PC-9 (cell line): ENCODE measurements at regions not wholly inside any gene's neighbourhood (a gene's known extent, or its start where the extent isn't known, plus 50 kb on each side); places are given as distances from the start of the nearest gene placed in this dataset.
A peak's percentile ranks its signal among the peaks of the same experiment; 100 is the strongest.

Experiments used
- BruUV-seq: library from RNA; stranded (reverse); fragments of 400-500 nt; replicated peaks from 2 replicates; lab custom pipeline; 2021; lab: Mats Ljungman, UMichigan
- CTCF ChIA-PET: fragments of 300-600 bp; sonication (Branson Sonifier 250); formaldehyde crosslinking; loops from one replicate; lab custom pipeline; 2022; ENCODE audit warnings: antibody characterized with exemption; lab: Charles Lee
- POLR2A ChIA-PET: fragments of 300-600 bp; sonication (Branson Sonifier 250); formaldehyde crosslinking; loops from one replicate; lab custom pipeline; 2022; ENCODE audit warnings: antibody characterized with exemption; ENCODE audit not compliant: unreplicated experiment; lab: Charles Lee
- DNase-seq, 2 experiments: peaks; one replicate each; pipeline versions ENCODE4 v3.0.0 to v3.0.0-alpha.2; 2015 to 2022; ENCODE audit warnings: mixed read lengths in 1 of 2
- H2AFZ ChIP-seq: fragments of 200-600 bp; sonication (generic); 2 replicates; pipeline ENCODE4 v1.8.1; 2017; ENCODE audit warnings: antibody characterized with exemption
- H3F3A ChIP-seq: fragments of 200-600 bp; sonication (generic); 2 replicates; pipeline ENCODE4 v1.8.1; 2017; ENCODE audit warnings: antibody characterized with exemption, mild to moderate bottlenecking, low read depth; ENCODE audit not compliant: insufficient read depth
- H3K27ac ChIP-seq: fragments of 200-600 bp; sonication (generic); 2 replicates; pipeline ENCODE4 v1.6.1; 2016; ENCODE audit warnings: mixed run types
- H3K27me3 ChIP-seq: fragments of 200-600 bp; sonication (generic); 2 replicates; pipeline ENCODE4 v1.6.1; 2016; ENCODE audit warnings: low read depth, mixed run types; ENCODE audit not compliant: insufficient read depth
- H3K36me3 ChIP-seq: fragments of 200-600 bp; sonication (generic); 2 replicates; pipeline ENCODE4 v1.6.1; 2016; ENCODE audit warnings: low read depth, mixed run types
- H3K4me1 ChIP-seq: fragments of 200-600 bp; sonication (generic); replicated peaks from 2 replicates; pipeline ENCODE4 v1.6.1; 2016; ENCODE audit warnings: mixed run types; ENCODE audit not compliant: insufficient read depth
- H3K4me2 ChIP-seq: fragments of 200-600 bp; sonication (generic); 2 replicates; pipeline ENCODE4 v1.6.1; 2017; ENCODE audit warnings: mixed run types
- H3K4me3 ChIP-seq: fragments of 200-600 bp; sonication (generic); 2 replicates; pipeline ENCODE4 v1.6.1; 2016; ENCODE audit warnings: mixed run types
- H3K79me2 ChIP-seq: fragments of 200-600 bp; sonication (generic); 2 replicates; pipeline ENCODE4 v1.6.1; 2017; ENCODE audit warnings: low read depth, mixed run types
- H3K9me2 ChIP-seq: fragments of 200-600 bp; sonication (generic); 2 replicates; pipeline ENCODE4 v1.8.1; 2017; ENCODE audit warnings: mild to moderate bottlenecking; ENCODE audit not compliant: insufficient read depth
- H3K9me3 ChIP-seq: fragments of 200-600 bp; sonication (generic); 2 replicates; pipeline ENCODE4 v1.8.1; 2016; ENCODE audit warnings: low read depth; ENCODE audit not compliant: insufficient read depth
- H4K20me1 ChIP-seq: fragments of 200-600 bp; sonication (generic); 2 replicates; pipeline ENCODE4 v1.8.1; 2017; ENCODE audit not compliant: insufficient read depth
- CTCF ChIP-seq: fragments of 200-600 bp; sonication (generic); conservative IDR thresholded peaks from 2 replicates; pipeline ENCODE4 v1.6.1; 2017; ENCODE audit warnings: mixed run types, antibody characterized with exemption, mild to moderate bottlenecking, moderate library complexity
- EZH2 ChIP-seq: fragments of 200-600 bp; sonication (generic); IDR thresholded peaks from 2 replicates; pipeline ENCODE4 v1.8.0; 2017; ENCODE audit warnings: antibody characterized with exemption, low read depth
- intact Hi-C: fragments of 100-400 bp; cut with micrococcal nuclease; formaldehyde crosslinking; loops from one replicate; pipeline ENCODE4 v1.10.0; 2022; ENCODE audit not compliant: unreplicated experiment

- intact Hi-C loops: no loop called here
- ChIA-PET CTCF (no interaction called here), POLR2A (no interaction called here)
- H3K27ac ChIP-seq: no peak overlapping the region
- 0 out of 2 replicates have a peak overlapping the region, but pooled peaks have one; percentile 58 for H2AFZ ChIP-seq
- peaks cover 3% of the 10 kb centered on the region; the same call in 1 of the 2 replicates for H3K9me3 ChIP-seq
- no peaks in the 10 kb centered on the region for H3K4me1 ChIP-seq
- no peak for DNase-seq
- H3K27me3 ChIP-seq: no peaks in the 10 kb centered on the region
- no peak overlapping the region for H3K4me2 ChIP-seq
- no peaks in the 10 kb centered on the region for H3F3A ChIP-seq
- H3K4me3 ChIP-seq: no peak overlapping the region
- no TSS peak for BruUV-seq
- TF ChIP-seq CTCF (no peak), EZH2 (no peak)
- no peaks in the 10 kb centered on the region for H4K20me1 ChIP-seq
- no peaks in the 10 kb centered on the region for H3K36me3 ChIP-seq
- no peaks in the 10 kb centered on the region for H3K79me2 ChIP-seq
- no peaks in the 10 kb centered on the region for H3K9me2 ChIP-seq
Measured at GRCh38 chr5:124036786-124037185, 524.8 kb downstream of the CSNK1G3 start.

- H3F3A ChIP-seq: no peaks in the 10 kb centered on the region
- H4K20me1 ChIP-seq: no peaks in the 10 kb centered on the region
- no peaks in the 10 kb centered on the region for H3K36me3 ChIP-seq
- CTCF ChIA-PET: no interaction called here
- TF ChIP-seq CTCF: no peak
- no peak for TF ChIP-seq EZH2
- H3K4me1 ChIP-seq: no peaks in the 10 kb centered on the region
- H3K79me2 ChIP-seq: no peaks in the 10 kb centered on the region
- intact Hi-C loops: no loop called here
- no TSS peak for BruUV-seq
- no peak overlapping the region for H2AFZ ChIP-seq
- H3K27me3 ChIP-seq: no peaks in the 10 kb centered on the region
- H3K9me2 ChIP-seq: no peaks in the 10 kb centered on the region
- no peak overlapping the region for H3K4me3 ChIP-seq
- H3K9me3 ChIP-seq: peaks cover 3% of the 10 kb centered on the region; the same call in 1 of the 2 replicates
- POLR2A ChIA-PET: no interaction called here
- DNase-seq: no peak
- H3K4me2 ChIP-seq: no peak overlapping the region
- no peak overlapping the region for H3K27ac ChIP-seq
Measured at GRCh38 chr5:124034963-124035362, 523.0 kb downstream of the CSNK1G3 start.

- no peak for TF ChIP-seq EZH2
- no peak for TF ChIP-seq CTCF
- intact Hi-C loops: no loop called here
- Histone ChIP-seq H3K9me2 (no peaks in the 10 kb centered on the region), H4K20me1 (no peaks in the 10 kb centered on the region), H3K27ac (no peak overlapping the region), H2AFZ (no peak overlapping the region), H3F3A (no peaks in the 10 kb centered on the region), H3K4me3 (no peak overlapping the region), H3K9me3 (peaks cover 3% of the 10 kb centered on the region; the same call in 1 of the 2 replicates), H3K36me3 (no peaks in the 10 kb centered on the region), H3K27me3 (no peaks in the 10 kb centered on the region), H3K79me2 (no peaks in the 10 kb centered on the region), H3K4me2 (no peak overlapping the region), H3K4me1 (no peaks in the 10 kb centered on the region)
- ChIA-PET CTCF (no interaction called here), POLR2A (no interaction called here)
- BruUV-seq: no TSS peak
- no peak for DNase-seq
Measured at GRCh38 chr5:124034083-124034700, 522.2 kb downstream of the CSNK1G3 start.
